NB4 (cell line): ENCODE measurements at regions not wholly inside any gene's neighbourhood (a gene's known extent, or its start where the extent isn't known, plus 50 kb on each side); places are given as distances from the start of the nearest gene placed in this dataset.

ENCODE experiments used
- DNase-seq: peaks from one replicate; pipeline ENCODE4 v3.0.0; 2010; ENCODE audit warnings: low read depth
- H3K4me3 ChIP-seq: one replicate; pipeline ENCODE4 v1.5.1; 2011; ENCODE audit warnings: mild to moderate bottlenecking, low read depth, low read length, moderate library complexity
- CTCF ChIP-seq: IDR thresholded peaks from one replicate; pipeline ENCODE4 v1.5.1; 2012; ENCODE audit warnings: low read depth, low read length
- MAX ChIP-seq: IDR thresholded peaks from 2 replicates; pipeline ENCODE4 v1.6.1; 2011; ENCODE audit warnings: low read depth, low read length
- MYC ChIP-seq: IDR thresholded peaks from 2 replicates; pipeline ENCODE4 v1.6.1; 2011; ENCODE audit warnings: low read depth, low read length
- POLR2A ChIP-seq: IDR thresholded peaks from 2 replicates; pipeline ENCODE4 v1.6.1; 2011; ENCODE audit warnings: mild to moderate bottlenecking; ENCODE audit not compliant: insufficient read length; ENCODE audit errors: extremely low read depth

- no peak for TF ChIP-seq POLR2A
- TF ChIP-seq MYC, result no peak
- no peak for DNase-seq
- H3K4me3 ChIP-seq, result no peak overlapping the region
Observed at GRCh38 chr1:78715181-78715661, 65.6 kb downstream of the IFI44 start.

- TF ChIP-seq MAX (no peak), POLR2A (no peak), MYC (no peak), CTCF (no peak)
- no peak overlapping the region for H3K4me3 ChIP-seq
- DNase-seq, result no peak
Observed at GRCh38 chr1:78716186-78716585, 66.6 kb downstream of the IFI44 start.

- TF ChIP-seq POLR2A, result no peak
- no peak for TF ChIP-seq MAX
- no peak for TF ChIP-seq CTCF
- no peak for TF ChIP-seq MYC
- no peak for DNase-seq
Observed at GRCh38 chr1:78718566-78718965, 68.9 kb downstream of the IFI44 start.

GRCh38 chr1:78721136-78721535 is 71.5 kb downstream of the IFI44 start:
- DNase-seq, result no peak
- TF ChIP-seq MAX (no peak), MYC (no peak), CTCF (no peak), POLR2A (no peak)

More at GRCh38 chr1:78718566-78718965, 68.9 kb downstream of the IFI44 start:
- H3K4me3 ChIP-seq, result no peak overlapping the region

GRCh38 chr1:78722105-78722504 is 72.5 kb downstream of the IFI44 start:
- TF ChIP-seq POLR2A (no peak), CTCF (no peak), MYC (no peak), MAX (no peak)
- no peak overlapping the region for H3K4me3 ChIP-seq
- DNase-seq, result no peak

More at GRCh38 chr1:78721136-78721535, 71.5 kb downstream of the IFI44 start:
- no peak overlapping the region for H3K4me3 ChIP-seq

- H3K4me3 ChIP-seq, result no peak overlapping the region
- DNase-seq, result no peak
- TF ChIP-seq MYC (no peak), CTCF (no peak), POLR2A (no peak), MAX (no peak)
Observed at GRCh38 chr1:78722521-78722920, 72.9 kb downstream of the IFI44 start.
